Stimulated activated CD4-positive, alpha-beta T cell treated with anti-CD3 and anti-CD28 coated beads, TNF-alpha, amount 100 ng/mL, for 4 hours (primary cell): ENCODE measurements at regions not wholly inside any gene's neighbourhood (a gene's known extent, or its start where the extent isn't known, plus 50 kb on each side); places are given as distances from the start of the nearest gene placed in this dataset.
A peak's percentile ranks its signal among the peaks of the same experiment; 100 is the strongest.
"Not testable (repeated sequence)": the region's sequence is repeated elsewhere in the genome, so short reads cannot be mapped to it uniquely, and the experiment has no call there.

Experiments
- DNase-seq, 3 experiments: peaks; one replicate each; pipeline ENCODE4 v3.0.0-alpha.2; 2020; ENCODE audit warnings: low read depth in 3 of 3

DNA sequence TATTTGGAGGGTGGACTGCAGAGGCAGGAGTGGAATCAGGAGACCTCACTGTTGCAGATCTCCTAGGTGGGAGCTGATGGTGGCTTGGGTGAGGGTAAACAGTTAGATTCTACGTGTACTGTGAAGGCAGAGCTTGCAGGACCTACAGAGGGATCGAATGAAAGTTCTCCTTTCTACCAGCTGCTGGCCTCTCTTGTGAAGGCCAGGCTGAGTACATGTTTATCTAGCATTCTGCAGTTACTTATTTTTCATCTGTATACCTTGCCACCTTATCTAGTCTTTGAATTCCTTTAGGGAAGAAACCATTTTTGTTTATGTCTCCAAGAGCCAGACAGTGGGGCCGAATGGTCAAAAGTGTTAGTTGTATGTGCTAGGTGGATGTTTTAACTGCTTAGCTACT lies 57.6 kb downstream of the PTTG1 start:
- no peak for DNase-seq

DNA sequence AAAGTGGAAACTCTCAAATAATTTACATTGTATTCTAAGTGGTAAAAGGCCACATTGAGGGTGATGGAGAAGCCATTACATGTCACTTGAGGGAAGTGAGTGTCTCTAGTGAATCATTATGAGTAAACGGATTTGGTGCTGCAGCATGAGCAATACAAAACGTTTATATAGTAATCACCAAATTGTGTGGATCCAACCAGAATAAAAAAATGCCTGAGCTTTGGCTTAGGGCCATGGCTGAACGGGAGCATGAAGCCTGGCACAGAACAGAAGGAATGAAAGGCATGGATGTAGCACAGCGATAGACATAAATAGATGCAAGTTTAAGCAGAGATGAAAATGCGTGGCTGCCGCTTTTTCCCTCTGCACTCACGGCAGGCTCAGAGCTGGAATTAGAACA lies 58.3 kb downstream of the PTTG1 start:
- no peak for DNase-seq

GRCh38 chr5:160480652-160481051 lies 59.0 kb downstream of the PTTG1 start:
- DNase-seq = no peak

DNA sequence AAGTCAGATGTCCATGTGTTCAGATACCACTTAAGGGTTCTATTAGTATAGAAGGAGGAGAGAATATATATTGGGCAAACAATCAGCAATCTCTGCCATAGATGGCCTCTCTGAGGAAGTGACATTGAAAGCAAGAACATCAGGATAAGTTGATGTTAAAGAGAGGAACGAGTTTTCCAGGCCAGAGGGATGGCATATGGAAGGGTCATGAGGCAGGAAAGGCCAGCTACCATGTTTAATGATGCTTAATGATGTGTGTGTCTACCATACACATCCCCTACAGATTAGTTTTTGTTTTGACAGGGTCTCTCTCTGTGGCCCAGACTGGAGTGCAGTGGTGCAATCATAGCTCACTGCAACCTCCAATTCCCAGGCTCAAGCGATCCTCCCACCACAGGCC lies 63.0 kb downstream of the PTTG1 start:
- DNase-seq = no peak

- no peak for DNase-seq
These were observed 63.8 kb downstream of the PTTG1 start for GRCh38 chr5:160485364-160485969.

DNA sequence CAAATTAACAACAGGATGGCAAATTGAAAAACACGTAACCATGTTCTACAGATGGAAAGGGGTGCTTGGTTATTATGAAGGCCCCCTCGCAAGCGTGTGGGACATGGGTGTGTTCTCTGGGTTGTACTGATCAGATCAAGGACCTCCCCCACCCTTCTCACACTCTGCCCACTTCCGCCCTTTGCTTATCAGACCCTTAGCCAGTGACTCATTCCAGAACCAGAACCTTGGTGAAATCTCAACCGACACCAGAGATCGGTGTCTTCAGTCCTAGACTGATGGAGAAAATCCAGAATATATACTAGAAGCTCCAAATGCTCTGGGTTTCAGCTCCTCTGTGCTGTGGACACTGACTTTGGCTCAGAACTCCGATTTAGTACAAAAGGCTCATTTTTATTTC lies 64.9 kb downstream of the PTTG1 start:
- no peak for DNase-seq

GRCh38 chr5:160488394-160489325 lies 67.0 kb downstream of the PTTG1 start:
- no peak for DNase-seq

DNA sequence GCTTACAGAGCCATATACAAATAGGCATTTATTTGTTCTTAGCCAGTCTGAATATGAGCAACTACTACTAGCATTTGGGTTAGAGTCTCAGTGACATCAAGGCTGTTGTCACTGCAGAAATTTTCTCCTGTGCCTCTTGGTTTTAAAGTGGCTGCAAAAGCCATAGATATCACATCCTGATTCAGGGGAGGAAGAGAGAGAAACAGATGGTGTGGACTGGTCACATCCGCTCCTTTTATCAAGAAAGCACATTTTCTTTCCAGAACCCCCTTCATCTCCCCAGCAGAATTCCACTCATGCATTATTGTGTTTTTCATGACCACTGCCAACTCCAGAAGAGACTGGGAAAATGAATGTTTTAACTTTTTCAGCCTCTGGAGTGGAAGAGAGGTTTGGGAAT lies 69.8 kb downstream of the PTTG1 start:
- DNase-seq = no peak

- DNase-seq = no peak
These were observed 70.9 kb downstream of the PTTG1 start for GRCh38 chr5:160492565-160492964.

GRCh38 chr5:160493806-160494338 lies 72.2 kb downstream of the PTTG1 start:
- DNase-seq = no peak

DNA sequence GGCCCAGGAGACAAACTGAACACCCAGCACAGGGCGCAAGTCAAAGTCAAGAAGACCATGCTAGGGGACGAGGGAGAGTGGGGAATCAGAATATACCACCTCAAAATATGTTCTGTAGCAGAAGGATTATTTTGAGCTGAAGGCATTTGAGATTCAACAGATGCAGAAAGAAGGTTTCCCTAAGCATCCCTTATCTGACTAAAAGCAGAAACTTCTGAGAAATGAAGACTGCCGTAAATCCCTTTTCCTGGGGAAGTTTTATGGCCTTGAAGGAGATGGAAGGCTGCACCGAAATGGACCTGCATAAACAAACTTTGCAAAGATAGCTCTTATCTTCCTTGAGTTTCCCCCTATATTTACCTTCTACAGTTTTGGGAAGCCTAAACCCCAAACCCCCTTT lies 72.8 kb downstream of the PTTG1 start:
- no peak for DNase-seq

DNA sequence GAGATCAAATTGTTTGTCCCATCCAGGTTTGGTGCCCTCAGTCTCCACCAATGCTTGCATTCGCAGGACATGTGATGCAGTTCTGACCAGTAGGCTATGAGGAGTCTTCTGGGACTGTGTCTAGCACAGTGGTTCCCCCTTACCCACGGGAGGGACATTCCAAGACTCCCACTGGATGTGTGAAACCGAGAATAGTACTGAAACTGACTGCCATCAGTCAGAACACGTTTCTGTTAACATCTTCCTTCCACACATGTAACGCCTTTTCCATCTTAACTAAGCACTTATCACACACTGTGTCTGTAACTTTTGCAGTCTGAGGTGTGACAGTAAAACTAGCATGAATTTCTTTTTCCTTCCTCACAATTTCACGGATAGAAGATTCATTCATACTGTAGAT lies 74.7 kb downstream of the PTTG1 start:
- no peak for DNase-seq

GRCh38 chr5:160496784-160497183 lies 75.1 kb downstream of the PTTG1 start:
- DNase-seq = no peak

GRCh38 chr5:160497878-160498277 lies 76.2 kb downstream of the PTTG1 start:
- DNase-seq = no peak

DNA sequence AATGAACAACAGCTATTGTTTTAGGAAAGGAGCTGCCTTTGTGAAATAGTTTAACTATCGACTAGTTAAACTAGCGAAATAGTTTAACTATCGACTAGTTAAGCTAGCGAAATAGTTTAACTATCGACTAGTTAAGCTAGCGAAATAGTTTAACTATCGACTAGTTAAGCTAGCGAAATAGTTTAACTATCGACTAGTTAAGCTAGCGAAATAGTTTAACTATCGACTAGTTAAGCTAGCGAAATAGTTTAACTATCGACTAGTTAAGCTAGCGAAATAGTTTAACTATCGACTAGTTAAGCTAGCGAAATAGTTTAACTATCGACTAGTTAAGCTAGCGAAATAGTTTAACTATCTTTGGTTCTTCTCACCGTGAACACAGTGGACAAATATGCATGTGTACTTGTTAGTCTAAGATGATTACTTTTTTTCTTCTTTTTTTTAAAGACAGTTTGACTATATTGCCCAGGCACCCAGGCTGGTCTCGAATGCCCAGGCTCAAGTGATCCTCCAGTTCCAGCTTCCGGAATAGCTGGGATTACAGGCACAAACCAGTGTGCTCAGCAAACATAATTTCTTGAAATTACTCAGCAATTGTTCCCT lies 76.9 kb downstream of the PTTG1 start:
- not testable (repeated sequence) for DNase-seq

GRCh38 chr5:160500786-160501779 lies 79.4 kb downstream of the PTTG1 start:
- DNase-seq = no peak

- DNase-seq = no peak
These were observed 83.3 kb downstream of the PTTG1 start for GRCh38 chr5:160504906-160505305.

DNA sequence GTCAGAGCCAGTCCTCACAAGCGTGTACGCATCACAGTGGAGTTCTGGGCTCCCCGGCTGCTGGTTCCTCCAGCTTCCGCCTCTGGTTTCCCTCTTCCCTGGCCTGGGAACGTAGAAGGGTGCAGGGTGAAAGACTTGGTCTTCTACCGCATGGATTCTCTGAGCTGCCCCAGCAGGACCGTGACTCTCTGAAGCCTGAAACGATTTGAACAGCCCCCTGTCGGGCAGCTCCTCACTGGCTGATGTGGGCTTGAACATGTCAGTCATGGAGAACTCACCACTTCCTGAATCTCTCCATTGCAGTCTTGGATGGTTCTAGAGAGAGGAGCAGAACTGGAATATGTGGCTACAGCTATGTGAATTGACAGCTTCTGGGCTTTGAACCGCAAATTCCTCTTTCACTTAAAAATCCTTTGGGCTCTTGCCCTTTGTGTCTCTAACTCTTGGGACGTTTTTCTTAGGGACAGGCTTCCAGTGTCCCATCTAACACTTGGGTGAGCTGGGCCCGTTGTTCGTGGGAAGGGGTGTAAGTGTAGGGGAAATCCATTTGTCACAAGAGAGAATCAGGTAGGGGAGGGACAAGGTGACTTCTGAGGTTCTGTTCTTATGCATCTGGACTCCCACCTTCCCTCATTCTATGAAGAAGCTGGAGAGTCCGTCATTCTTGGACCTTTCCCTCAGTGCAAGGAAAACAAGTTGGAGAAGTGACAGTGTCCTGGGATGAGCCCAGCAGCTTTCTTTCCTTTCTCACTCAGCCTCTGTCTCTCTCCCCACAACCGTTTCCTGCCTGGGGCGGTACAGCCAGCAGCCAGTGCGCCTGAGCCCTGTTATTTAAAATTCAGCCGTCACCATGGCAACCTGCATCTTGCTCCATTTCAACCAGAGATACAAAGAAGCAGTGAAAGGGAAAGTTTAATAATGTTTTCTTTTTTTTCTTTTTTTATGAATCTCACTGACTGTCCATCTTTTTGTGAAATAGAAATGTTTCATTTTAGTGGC lies 84.7 kb downstream of the PTTG1 start:
- DNase-seq = peak; percentile 14 to 37 (median 32)

- no peak for DNase-seq
These were observed 85.6 kb downstream of the PTTG1 start for GRCh38 chr5:160507221-160507721.
